ENCODE measurements at regions not wholly inside any gene's neighbourhood (a gene's known extent, or its start where the extent isn't known, plus 50 kb on each side); places are given as distances from the start of the nearest gene placed in this dataset.

DNA sequence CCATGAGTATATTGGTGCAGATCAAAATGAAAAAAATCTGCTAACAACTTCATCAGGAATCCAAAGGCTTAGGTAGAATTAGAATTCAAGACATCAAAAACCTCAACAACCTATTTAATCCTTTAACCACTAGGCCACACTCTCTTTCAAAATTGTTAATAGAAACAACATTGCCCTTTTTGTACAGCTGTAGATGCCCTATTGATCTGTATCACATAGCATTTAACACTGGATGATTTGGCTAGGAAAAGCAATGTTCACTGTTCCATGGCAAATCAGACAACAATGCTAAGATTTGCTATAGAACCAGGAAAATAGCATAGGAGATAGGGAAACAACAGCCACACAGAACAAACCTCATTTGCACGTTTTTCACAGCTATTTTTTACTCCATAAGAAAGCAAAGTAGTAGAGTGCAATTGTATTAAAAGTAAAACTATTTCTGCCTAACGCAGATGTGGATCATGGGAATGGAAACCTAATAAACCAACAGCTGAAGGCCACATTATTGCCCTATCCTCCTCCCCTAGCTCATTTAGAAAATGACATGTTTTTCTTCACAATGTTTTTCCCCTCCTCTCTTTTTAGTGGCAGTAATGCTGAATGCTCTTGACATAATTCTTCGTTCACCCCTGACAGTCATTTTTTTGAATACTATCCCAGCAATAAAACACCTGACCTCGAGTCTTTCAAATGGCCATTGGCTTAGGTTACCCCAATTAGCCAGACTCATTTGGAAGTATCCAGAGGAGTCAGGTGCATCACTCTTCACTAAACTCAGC, 373.0 kb upstream of the CCNH start:
- no peak overlapping the region for H3K4me2 ChIP-seq (ENCODE audit: control insufficient read depth, insufficient read depth)
- H4K20me1 ChIP-seq (ENCODE audit: control insufficient read depth, insufficient read depth), result no peaks in the 10 kb centered on the region
- no peaks in the 10 kb centered on the region for H3K36me3 ChIP-seq (ENCODE audit: control insufficient read depth in 2 of 2, insufficient read depth in 2 of 2, low read length in 1 of 2)
- TF ChIP-seq ZNF207 (IDR thresholded peaks at IDR 0.05; ENCODE audit: borderline replicate concordance) (no peak), KAT2A (conservative IDR thresholded peaks at IDR 0.05; ENCODE audit: control insufficient read depth, low read depth, low read length) (no peak), HDAC6 (IDR thresholded peaks at IDR 0.05; ENCODE audit: unreplicated experiment) (no peak), STAT3 (IDR thresholded peaks at IDR 0.05; ENCODE audit: low read depth, low read length) (no peak), RBBP5 (conservative IDR thresholded peaks at IDR 0.05) (no peak), MYC (IDR thresholded peaks at IDR 0.05; ENCODE audit: insufficient read depth, insufficient read length, insufficient replicate concordance, low read length, severe bottlenecking) (no peak), MTA3 (IDR thresholded peaks at IDR 0.05; ENCODE audit: borderline replicate concordance, low read length) (no peak), POLR2AphosphoS5 (IDR thresholded peaks at IDR 0.05; ENCODE audit: low read length) (no peak), MTA2 (IDR thresholded peaks at IDR 0.05; ENCODE audit: low read depth) (no peak), CHD2 (IDR thresholded peaks at IDR 0.05; ENCODE audit: borderline replicate concordance, low read depth, low read length) (no peak), RFX5 (IDR thresholded peaks at IDR 0.05; ENCODE audit: low read depth, low read length) (no peak), POLR2A (IDR thresholded peaks at IDR 0.05; ENCODE audit: low read depth, low read length) (no peak), BCL11A (IDR thresholded peaks at IDR 0.05; ENCODE audit: low read depth, low read length) (no peak), NR2C2 (IDR thresholded peaks at IDR 0.05; ENCODE audit: borderline replicate concordance, control insufficient read depth, insufficient read length, low read depth) (no peak), RAD51 (IDR thresholded peaks at IDR 0.05) (no peak), POLR2AphosphoS2 (IDR thresholded peaks at IDR 0.05; ENCODE audit: low read depth, low read length) (no peak)
- no peak overlapping the region for H2AFZ ChIP-seq (ENCODE audit: control insufficient read depth, low read depth, low read length)
- ChIA-PET SMC1A (ENCODE audit: uncharacterized antibody, unreplicated experiment) (interaction anchor here (1.1 kb wide), 1 partner anchor 16 kb away, joined by 4 read pairs; no protein-coding TSS in a partner anchor), RAD21 (ENCODE audit: unreplicated experiment) (no interaction called here), CTCF (interaction anchor here (0.9 to 1.3 kb wide), 4 partner anchors 893 to 905 kb away, joined by 3 to 6 read pairs (median 6); no protein-coding TSS in a partner anchor), POLR2A (no interaction called here)
- intact Hi-C loops (cut with micrococcal nuclease; ENCODE audit: unreplicated experiment) (no loop called here), in situ Hi-C loops (cut with MboI) (no loop called here)
- no peaks in the 10 kb centered on the region for H3K79me2 ChIP-seq (ENCODE audit: control insufficient read depth, insufficient read depth, low read length)
- WGBS (ENCODE audit: insufficient coverage, insufficient replicate concordance, low lambda C conversion rate, missing lambda C conversion rate), result 14% methylated on average over 4 of the region's 4 CpGs
- no peaks in the 10 kb centered on the region for H3K27me3 ChIP-seq (replicated peaks in 1 of 2; ENCODE audit: control insufficient read depth in 2 of 2, insufficient read depth in 2 of 2, low read length in 1 of 2)
- no peak for FAIRE-seq
- H3K4me1 ChIP-seq (ENCODE audit: control insufficient read depth, insufficient read depth, low read length), result no peaks in the 10 kb centered on the region
- no peaks in the 10 kb centered on the region for H3K9me3 ChIP-seq (replicated peaks; ENCODE audit: control insufficient read depth, insufficient read depth, low read length)
- H3K4me3 ChIP-seq, result no peak overlapping the region
- ATAC-seq, result no peak
- no TSS peak for BruUV-seq (replicated peaks)
- no peak overlapping the region for H3K27ac ChIP-seq (ENCODE audit: control insufficient read depth, insufficient read depth)
- no peak for DNase-seq (ENCODE audit: low read depth, low spot score)
- H3K9ac ChIP-seq (ENCODE audit: control insufficient read depth, insufficient read depth, low read length), result no peak overlapping the region

Measured in GM12878 (cell line).